ENCODE measurements at regions not wholly inside any gene's neighbourhood (a gene's known extent, or its start where the extent isn't known, plus 50 kb on each side); places are given as distances from the start of the nearest gene placed in this dataset.

DNA sequence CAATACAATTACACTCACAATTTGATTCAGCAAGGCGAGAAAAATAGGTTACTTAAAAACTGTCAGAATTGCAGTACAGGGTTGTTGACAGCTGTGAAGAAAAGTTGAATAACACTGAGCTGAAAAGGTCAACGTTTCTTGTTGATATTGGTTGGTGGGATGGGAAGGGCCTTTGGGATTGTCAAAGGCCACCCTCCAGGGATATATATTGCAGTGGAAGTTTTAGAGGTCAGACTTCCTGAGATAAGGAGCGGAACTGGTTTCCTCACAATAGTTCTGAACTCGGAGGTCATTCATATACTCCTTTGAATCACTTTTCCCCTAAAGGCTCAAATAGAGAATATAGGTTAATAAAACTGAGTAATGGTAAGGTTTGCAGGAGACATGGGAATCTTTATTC lies 417.2 kb downstream of the RAPGEF2 start:
- CTCF ChIA-PET: no interaction called here
- no TSS peak for BruUV-seq (replicated peaks)
- SMC1A ChIA-PET (ENCODE audit: uncharacterized antibody, unreplicated experiment): interaction anchor here (1.2 kb wide), 1 partner anchor 10 kb away, joined by 4 read pairs; no protein-coding TSS in a partner anchor
- in situ Hi-C loops (cut with MboI): no loop called here
- FAIRE-seq (no peak), ATAC-seq (no peak), DNase-seq (ENCODE audit: low read depth, low spot score) (no peak)
- no peak for TF ChIP-seq YY1 (IDR thresholded peaks at IDR 0.05; ENCODE audit: low read depth, low read length)
- no peak for TF ChIP-seq CHD4 (IDR thresholded peaks at IDR 0.05)
- no peak for TF ChIP-seq NFYB (IDR thresholded peaks at IDR 0.05; ENCODE audit: insufficient read depth, low read depth, low read length)
- TF ChIP-seq SIN3A (IDR thresholded peaks at IDR 0.05; ENCODE audit: low read depth, low read length): no peak
- no peak for TF ChIP-seq POLR2AphosphoS5 (IDR thresholded peaks at IDR 0.05; ENCODE audit: low read length)
- TF ChIP-seq STAT3 (IDR thresholded peaks at IDR 0.05; ENCODE audit: low read depth, low read length): no peak
- TF ChIP-seq BMI1 (IDR thresholded peaks at IDR 0.05; ENCODE audit: borderline replicate concordance): no peak
- no peaks in the 10 kb centered on the region for H3K79me2 ChIP-seq (ENCODE audit: control insufficient read depth, insufficient read depth, low read length)
- H3K9me3 ChIP-seq (replicated peaks; ENCODE audit: control insufficient read depth, insufficient read depth, low read length): no peaks in the 10 kb centered on the region
- no peaks in the 10 kb centered on the region for H3K36me3 ChIP-seq (ENCODE audit: control insufficient read depth in 2 of 2, insufficient read depth in 2 of 2, low read length in 1 of 2)
- no peak overlapping the region for H2AFZ ChIP-seq (ENCODE audit: control insufficient read depth, low read depth, low read length)
- intact Hi-C loops (cut with micrococcal nuclease; ENCODE audit: unreplicated experiment): no loop called here
- WGBS (ENCODE audit: insufficient coverage, insufficient replicate concordance, low lambda C conversion rate, missing lambda C conversion rate): 17% methylated on average over 4 of the region's 4 CpGs
- no peaks in the 10 kb centered on the region for H4K20me1 ChIP-seq (ENCODE audit: control insufficient read depth, insufficient read depth)
- H3K4me1 ChIP-seq (ENCODE audit: control insufficient read depth, insufficient read depth, low read length): no peaks in the 10 kb centered on the region
- POLR2A ChIA-PET: no interaction called here
- no peak overlapping the region for H3K27ac ChIP-seq (ENCODE audit: control insufficient read depth, insufficient read depth)
- H3K27me3 ChIP-seq (replicated peaks in 1 of 2; ENCODE audit: control insufficient read depth in 2 of 2, insufficient read depth in 2 of 2, low read length in 1 of 2): no peaks in the 10 kb centered on the region
- no peak overlapping the region for H3K4me3 ChIP-seq
- no peak overlapping the region for H3K4me2 ChIP-seq (ENCODE audit: control insufficient read depth, insufficient read depth)
- H3K9ac ChIP-seq (ENCODE audit: control insufficient read depth, insufficient read depth, low read length): no peak overlapping the region
- RAD21 ChIA-PET (ENCODE audit: unreplicated experiment): no interaction called here

- in situ Hi-C loops (cut with MboI): no loop called here
- no peaks in the 10 kb centered on the region for H3K36me3 ChIP-seq (ENCODE audit: control insufficient read depth in 2 of 2, insufficient read depth in 2 of 2, low read length in 1 of 2)
- no peak overlapping the region for H2AFZ ChIP-seq (ENCODE audit: control insufficient read depth, low read depth, low read length)
- H3K9ac ChIP-seq (ENCODE audit: control insufficient read depth, insufficient read depth, low read length): no peak overlapping the region
- DNase-seq (ENCODE audit: low read depth, low spot score) (no peak), FAIRE-seq (no peak), ATAC-seq (no peak)
- RAD21 ChIA-PET (ENCODE audit: unreplicated experiment): no interaction called here
- no peaks in the 10 kb centered on the region for H3K4me1 ChIP-seq (ENCODE audit: control insufficient read depth, insufficient read depth, low read length)
- H3K27ac ChIP-seq (ENCODE audit: control insufficient read depth, insufficient read depth): no peak overlapping the region
- no peaks in the 10 kb centered on the region for H3K9me3 ChIP-seq (replicated peaks; ENCODE audit: control insufficient read depth, insufficient read depth, low read length)
- no peaks in the 10 kb centered on the region for H4K20me1 ChIP-seq (ENCODE audit: control insufficient read depth, insufficient read depth)
- intact Hi-C loops (cut with micrococcal nuclease; ENCODE audit: unreplicated experiment): no loop called here
- no TSS peak for BruUV-seq (replicated peaks)
- no peak overlapping the region for H3K4me3 ChIP-seq
- POLR2A ChIA-PET: no interaction called here
- SMC1A ChIA-PET (ENCODE audit: uncharacterized antibody, unreplicated experiment): no interaction called here
- CTCF ChIA-PET: no interaction called here
- H3K79me2 ChIP-seq (ENCODE audit: control insufficient read depth, insufficient read depth, low read length): no peaks in the 10 kb centered on the region
- H3K4me2 ChIP-seq (ENCODE audit: control insufficient read depth, insufficient read depth): no peak overlapping the region
- no peaks in the 10 kb centered on the region for H3K27me3 ChIP-seq (replicated peaks in 1 of 2; ENCODE audit: control insufficient read depth in 2 of 2, insufficient read depth in 2 of 2, low read length in 1 of 2)
- WGBS (ENCODE audit: insufficient coverage, insufficient replicate concordance, low lambda C conversion rate, missing lambda C conversion rate): 41% methylated on average over 6 of the region's 6 CpGs
- no peak for TF ChIP-seq JUNB (IDR thresholded peaks at IDR 0.05)
- TF ChIP-seq SKIL (IDR thresholded peaks at IDR 0.05; ENCODE audit: low read depth, poor library complexity, severe bottlenecking): no peak
- TF ChIP-seq, protein P1, sequence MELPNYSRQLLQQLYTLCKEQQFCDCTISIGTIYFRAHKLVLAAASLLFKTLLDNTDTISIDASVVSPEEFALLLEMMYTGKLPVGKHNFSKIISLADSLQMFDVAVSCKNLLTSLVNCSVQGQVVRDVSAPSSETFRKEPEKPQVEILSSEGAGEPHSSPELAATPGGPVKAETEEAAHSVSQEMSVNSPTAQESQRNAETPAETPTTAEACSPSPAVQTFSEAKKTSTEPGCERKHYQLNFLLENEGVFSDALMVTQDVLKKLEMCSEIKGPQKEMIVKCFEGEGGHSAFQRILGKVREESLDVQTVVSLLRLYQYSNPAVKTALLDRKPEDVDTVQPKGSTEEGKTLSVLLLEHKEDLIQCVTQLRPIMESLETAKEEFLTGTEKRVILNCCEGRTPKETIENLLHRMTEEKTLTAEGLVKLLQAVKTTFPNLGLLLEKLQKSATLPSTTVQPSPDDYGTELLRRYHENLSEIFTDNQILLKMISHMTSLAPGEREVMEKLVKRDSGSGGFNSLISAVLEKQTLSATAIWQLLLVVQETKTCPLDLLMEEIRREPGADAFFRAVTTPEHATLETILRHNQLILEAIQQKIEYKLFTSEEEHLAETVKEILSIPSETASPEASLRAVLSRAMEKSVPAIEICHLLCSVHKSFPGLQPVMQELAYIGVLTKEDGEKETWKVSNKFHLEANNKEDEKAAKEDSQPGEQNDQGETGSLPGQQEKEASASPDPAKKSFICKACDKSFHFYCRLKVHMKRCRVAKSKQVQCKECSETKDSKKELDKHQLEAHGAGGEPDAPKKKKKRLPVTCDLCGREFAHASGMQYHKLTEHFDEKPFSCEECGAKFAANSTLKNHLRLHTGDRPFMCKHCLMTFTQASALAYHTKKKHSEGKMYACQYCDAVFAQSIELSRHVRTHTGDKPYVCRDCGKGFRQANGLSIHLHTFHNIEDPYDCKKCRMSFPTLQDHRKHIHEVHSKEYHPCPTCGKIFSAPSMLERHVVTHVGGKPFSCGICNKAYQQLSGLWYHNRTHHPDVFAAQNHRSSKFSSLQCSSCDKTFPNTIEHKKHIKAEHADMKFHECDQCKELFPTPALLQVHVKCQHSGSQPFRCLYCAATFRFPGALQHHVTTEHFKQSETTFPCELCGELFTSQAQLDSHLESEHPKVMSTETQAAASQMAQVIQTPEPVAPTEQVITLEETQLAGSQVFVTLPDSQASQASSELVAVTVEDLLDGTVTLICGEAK (IDR thresholded peaks at IDR 0.05; ENCODE audit: borderline replicate concordance): no peak
- TF ChIP-seq, protein P2, sequence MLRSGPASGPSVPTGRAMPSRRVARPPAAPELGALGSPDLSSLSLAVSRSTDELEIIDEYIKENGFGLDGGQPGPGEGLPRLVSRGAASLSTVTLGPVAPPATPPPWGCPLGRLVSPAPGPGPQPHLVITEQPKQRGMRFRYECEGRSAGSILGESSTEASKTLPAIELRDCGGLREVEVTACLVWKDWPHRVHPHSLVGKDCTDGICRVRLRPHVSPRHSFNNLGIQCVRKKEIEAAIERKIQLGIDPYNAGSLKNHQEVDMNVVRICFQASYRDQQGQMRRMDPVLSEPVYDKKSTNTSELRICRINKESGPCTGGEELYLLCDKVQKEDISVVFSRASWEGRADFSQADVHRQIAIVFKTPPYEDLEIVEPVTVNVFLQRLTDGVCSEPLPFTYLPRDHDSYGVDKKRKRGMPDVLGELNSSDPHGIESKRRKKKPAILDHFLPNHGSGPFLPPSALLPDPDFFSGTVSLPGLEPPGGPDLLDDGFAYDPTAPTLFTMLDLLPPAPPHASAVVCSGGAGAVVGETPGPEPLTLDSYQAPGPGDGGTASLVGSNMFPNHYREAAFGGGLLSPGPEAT (IDR thresholded peaks at IDR 0.05; ENCODE audit: low read depth): no peak
- TF ChIP-seq FOS (IDR thresholded peaks at IDR 0.05; ENCODE audit: borderline replicate concordance, extremely low read depth, insufficient read length): no peak
Observed at GRCh38 chr4:159526172-159526571, 423.3 kb downstream of the RAPGEF2 start.
